OCI-LY3 (cell line): ENCODE measurements at regions not wholly inside any gene's neighbourhood (a gene's known extent, or its start where the extent isn't known, plus 50 kb on each side); places are given as distances from the start of the nearest gene placed in this dataset.
"Not testable (repeated sequence)": the region's sequence is repeated elsewhere in the genome, so short reads cannot be mapped to it uniquely, and the experiment has no call there.

Experiments used
- H2AFZ ChIP-seq: fragments of 200-600, 300-600 bp; shearing (Covaris generic); 2 replicates; pipeline ENCODE4 v1.6.0; 2014; ENCODE audit warnings: antibody characterized with exemption, low read depth, low read length
- H3K27ac ChIP-seq: fragments of 200-600, 300-600 bp; sonication (generic); 2 replicates; pipeline ENCODE4 v1.5.1; 2014; ENCODE audit warnings: mild to moderate bottlenecking, low read length, moderate library complexity, mixed read lengths
- H3K27me3 ChIP-seq: fragments of 200-600, 300-600 bp; sonication (generic); 2 replicates; pipeline ENCODE4 v1.6.1; 2014; ENCODE audit warnings: low read depth, low read length, mixed read lengths
- H3K36me3 ChIP-seq: fragments of 200-600, 300-600 bp; sonication (generic); replicated peaks from 2 replicates; pipeline ENCODE3; 2014; ENCODE audit warnings: low read depth, low read length, mixed read lengths
- H3K4me1 ChIP-seq: fragments of 300-600, 200-600 bp; sonication (generic); 2 replicates; pipeline ENCODE4 v1.6.1; 2014; ENCODE audit warnings: low read length, mixed read lengths
- H3K4me2 ChIP-seq: fragments of 200-600, 300-600 bp; sonication (generic); 2 replicates; pipeline ENCODE4 v1.6.1; 2014; ENCODE audit warnings: low read length, mixed read lengths
- H3K4me3 ChIP-seq: fragments of 300-600, 200-600 bp; sonication (generic); 2 replicates; pipeline ENCODE4 v1.5.1; 2014; ENCODE audit warnings: antibody characterized with exemption, mild to moderate bottlenecking, low read length, moderate library complexity
- H3K79me2 ChIP-seq: fragments of 300-600, 200-600 bp; shearing (Covaris generic); 2 replicates; pipeline ENCODE4 v1.6.1; 2014; ENCODE audit warnings: mild to moderate bottlenecking, low read length, mixed read lengths
- H3K9ac ChIP-seq: fragments of 300-600, 200-600 bp; shearing (Covaris generic); 2 replicates; pipeline ENCODE4 v1.6.0; 2014; ENCODE audit warnings: mild to moderate bottlenecking, low read length, moderate library complexity
- H3K9me3 ChIP-seq: fragments of 200-600, 300-600 bp; shearing (Covaris generic); 2 replicates; pipeline ENCODE4 v1.6.1; 2014; ENCODE audit warnings: low read length, mixed read lengths; ENCODE audit not compliant: insufficient read depth
- H4K20me1 ChIP-seq: fragments of 200-600, 300-600 bp; sonication (generic); 2 replicates; pipeline ENCODE4 v1.6.1; 2016; ENCODE audit warnings: low read length, mixed read lengths; ENCODE audit not compliant: insufficient read depth
- EZH2phosphoT487 ChIP-seq: fragments of 200-600 bp; shearing (Covaris generic); IDR thresholded peaks from 2 replicates; pipeline ENCODE4 v1.6.1; 2018; ENCODE audit warnings: antibody characterized with exemption, mixed run types, low read depth
- TF ChIP-seq, protein P1 (sequence below): fragments of 200-600, 300-600 bp; sonication (generic); IDR thresholded peaks from 2 replicates; pipeline ENCODE4 v1.5.1; 2014; ENCODE audit warnings: antibody characterized with exemption, low read length, low read depth

DNA sequence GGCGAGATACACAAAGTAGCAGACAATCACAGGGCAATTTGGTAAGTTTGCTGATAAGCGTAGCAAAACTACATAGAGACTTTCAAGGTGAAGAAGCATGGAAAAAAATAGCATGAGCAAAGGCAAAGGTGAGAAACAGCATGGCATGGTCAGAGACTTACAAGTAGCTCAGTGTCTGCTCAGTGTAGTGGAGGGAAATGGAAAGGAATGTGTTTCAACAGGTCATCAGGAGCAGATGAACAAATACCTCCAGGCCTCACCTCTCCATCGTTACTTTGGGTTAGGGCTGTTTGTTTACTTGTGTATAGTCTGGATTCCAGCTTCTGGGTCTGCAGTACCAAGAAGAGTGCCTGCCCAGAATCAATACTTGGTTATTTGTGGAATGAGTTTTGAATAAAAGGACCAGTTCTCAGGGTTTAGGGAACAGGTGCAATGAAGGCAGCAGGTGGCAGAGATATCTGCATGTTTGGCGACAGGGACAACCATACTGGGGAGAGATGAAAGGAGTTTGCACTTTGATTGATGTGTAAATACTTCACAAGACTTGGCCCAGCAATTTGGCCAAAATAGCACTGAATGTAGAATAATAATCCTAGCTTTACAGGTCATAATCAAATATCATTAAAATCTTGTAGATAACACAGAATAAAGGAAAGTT is 97.0 kb upstream of the FGGY start:
- H2AFZ ChIP-seq, result no peak overlapping the region
- H3K27me3 ChIP-seq, result no peaks in the 10 kb centered on the region
- no peaks in the 10 kb centered on the region for H3K36me3 ChIP-seq
- H3K79me2 ChIP-seq, result no peaks in the 10 kb centered on the region
- no peak overlapping the region for H3K9ac ChIP-seq
- no peak for TF ChIP-seq EZH2phosphoT487
- TF ChIP-seq, protein P1, sequence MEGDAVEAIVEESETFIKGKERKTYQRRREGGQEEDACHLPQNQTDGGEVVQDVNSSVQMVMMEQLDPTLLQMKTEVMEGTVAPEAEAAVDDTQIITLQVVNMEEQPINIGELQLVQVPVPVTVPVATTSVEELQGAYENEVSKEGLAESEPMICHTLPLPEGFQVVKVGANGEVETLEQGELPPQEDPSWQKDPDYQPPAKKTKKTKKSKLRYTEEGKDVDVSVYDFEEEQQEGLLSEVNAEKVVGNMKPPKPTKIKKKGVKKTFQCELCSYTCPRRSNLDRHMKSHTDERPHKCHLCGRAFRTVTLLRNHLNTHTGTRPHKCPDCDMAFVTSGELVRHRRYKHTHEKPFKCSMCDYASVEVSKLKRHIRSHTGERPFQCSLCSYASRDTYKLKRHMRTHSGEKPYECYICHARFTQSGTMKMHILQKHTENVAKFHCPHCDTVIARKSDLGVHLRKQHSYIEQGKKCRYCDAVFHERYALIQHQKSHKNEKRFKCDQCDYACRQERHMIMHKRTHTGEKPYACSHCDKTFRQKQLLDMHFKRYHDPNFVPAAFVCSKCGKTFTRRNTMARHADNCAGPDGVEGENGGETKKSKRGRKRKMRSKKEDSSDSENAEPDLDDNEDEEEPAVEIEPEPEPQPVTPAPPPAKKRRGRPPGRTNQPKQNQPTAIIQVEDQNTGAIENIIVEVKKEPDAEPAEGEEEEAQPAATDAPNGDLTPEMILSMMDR, result no peak
- no peak overlapping the region for H3K27ac ChIP-seq
- no peak overlapping the region for H3K4me3 ChIP-seq
- H3K4me1 ChIP-seq, result peaks cover 14% of the 10 kb centered on the region
- H3K9me3 ChIP-seq, result no peaks in the 10 kb centered on the region
- H4K20me1 ChIP-seq, result no peaks in the 10 kb centered on the region
- no peak overlapping the region for H3K4me2 ChIP-seq

DNA sequence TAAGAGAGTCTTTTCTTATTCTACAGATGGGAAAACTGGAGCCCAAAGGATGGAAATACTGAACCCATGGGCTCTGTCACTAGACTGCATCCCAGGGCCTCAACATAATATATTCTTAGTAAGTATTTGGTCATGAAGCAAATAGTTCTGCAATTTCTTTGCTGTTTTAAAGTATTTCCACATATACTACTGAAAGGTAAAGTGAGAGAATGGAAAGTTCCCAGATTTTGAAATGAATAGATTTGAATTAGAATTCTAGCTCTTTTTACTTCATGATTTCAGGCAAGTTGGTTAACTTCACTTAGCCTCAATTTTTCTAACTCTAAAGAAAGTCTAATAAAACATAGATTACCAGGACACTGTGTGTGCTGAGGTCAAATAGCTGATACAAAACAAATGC is 95.6 kb upstream of the FGGY start:
- TF ChIP-seq, protein P1, result no peak
- no peak for TF ChIP-seq EZH2phosphoT487
- no peaks in the 10 kb centered on the region for H3K27me3 ChIP-seq
- H3K36me3 ChIP-seq, result no peaks in the 10 kb centered on the region
- no peaks in the 10 kb centered on the region for H4K20me1 ChIP-seq
- no peak overlapping the region for H3K4me2 ChIP-seq
- no peak overlapping the region for H3K27ac ChIP-seq
- H3K79me2 ChIP-seq, result no peaks in the 10 kb centered on the region
- no peaks in the 10 kb centered on the region for H3K9me3 ChIP-seq
- no peak overlapping the region for H3K4me3 ChIP-seq
- H3K4me1 ChIP-seq, result peaks cover 14% of the 10 kb centered on the region
- H3K9ac ChIP-seq, result no peak overlapping the region
- peak overlapping the region; percentile 20; the same call in 1 of the 2 replicates for H2AFZ ChIP-seq

DNA sequence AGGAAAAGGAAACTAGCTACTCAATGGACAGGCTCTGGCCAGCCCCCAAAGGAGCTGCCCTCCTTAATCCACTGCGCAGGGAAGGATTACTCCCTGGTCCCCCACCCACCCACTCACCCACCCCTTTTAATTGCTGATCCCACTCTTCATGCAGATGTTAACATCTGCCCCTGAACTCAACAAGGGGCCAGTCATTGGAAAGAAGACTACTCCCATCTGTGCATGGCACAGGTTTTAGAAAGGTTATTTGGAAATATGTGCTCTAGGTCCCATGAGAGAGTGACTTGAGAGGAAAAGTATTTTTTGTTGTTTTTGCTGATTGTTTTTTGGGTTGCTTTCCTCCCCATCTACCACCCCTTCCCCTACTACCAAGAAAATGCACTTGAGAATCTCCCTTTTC is 94.4 kb upstream of the FGGY start:
- no peaks in the 10 kb centered on the region for H3K27me3 ChIP-seq
- H3K9me3 ChIP-seq, result no peaks in the 10 kb centered on the region
- no peak overlapping the region for H2AFZ ChIP-seq
- no peak overlapping the region for H3K9ac ChIP-seq
- H4K20me1 ChIP-seq, result no peaks in the 10 kb centered on the region
- no peaks in the 10 kb centered on the region for H3K36me3 ChIP-seq
- TF ChIP-seq, protein P1, result no peak
- TF ChIP-seq EZH2phosphoT487, result no peak
- H3K27ac ChIP-seq, result no peak overlapping the region
- no peak overlapping the region for H3K4me3 ChIP-seq
- no peak overlapping the region for H3K4me2 ChIP-seq
- H3K79me2 ChIP-seq, result no peaks in the 10 kb centered on the region
- peaks cover 14% of the 10 kb centered on the region for H3K4me1 ChIP-seq

DNA sequence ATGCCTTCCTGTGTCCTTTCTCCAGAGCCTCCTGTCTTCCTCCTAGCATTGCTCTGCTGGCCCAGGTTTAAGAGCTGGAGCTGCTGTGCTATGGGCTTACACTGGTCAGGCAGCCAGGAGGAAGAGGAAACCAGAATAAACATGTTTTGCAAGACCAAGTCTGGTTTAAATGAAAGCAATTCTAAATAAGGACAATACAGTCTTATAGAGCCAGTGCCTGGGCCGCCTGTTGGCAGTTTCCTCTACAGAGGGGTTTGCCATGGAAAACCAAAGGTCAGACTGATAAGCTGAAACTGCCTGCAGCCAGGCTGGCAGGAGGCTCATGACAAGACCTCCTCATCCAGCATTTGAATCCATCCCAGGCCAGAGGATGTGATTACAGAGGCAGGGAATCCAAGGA is 92.9 kb upstream of the FGGY start:
- no peaks in the 10 kb centered on the region for H4K20me1 ChIP-seq
- TF ChIP-seq, protein P1, result no peak
- TF ChIP-seq EZH2phosphoT487, result no peak
- H3K9ac ChIP-seq, result no peak overlapping the region
- no peak overlapping the region for H2AFZ ChIP-seq
- no peak overlapping the region for H3K4me3 ChIP-seq
- H3K4me1 ChIP-seq, result peaks cover 14% of the 10 kb centered on the region
- H3K36me3 ChIP-seq, result no peaks in the 10 kb centered on the region
- no peaks in the 10 kb centered on the region for H3K27me3 ChIP-seq
- no peaks in the 10 kb centered on the region for H3K79me2 ChIP-seq
- H3K9me3 ChIP-seq, result no peaks in the 10 kb centered on the region
- H3K4me2 ChIP-seq, result no peak overlapping the region
- no peak overlapping the region for H3K27ac ChIP-seq

DNA sequence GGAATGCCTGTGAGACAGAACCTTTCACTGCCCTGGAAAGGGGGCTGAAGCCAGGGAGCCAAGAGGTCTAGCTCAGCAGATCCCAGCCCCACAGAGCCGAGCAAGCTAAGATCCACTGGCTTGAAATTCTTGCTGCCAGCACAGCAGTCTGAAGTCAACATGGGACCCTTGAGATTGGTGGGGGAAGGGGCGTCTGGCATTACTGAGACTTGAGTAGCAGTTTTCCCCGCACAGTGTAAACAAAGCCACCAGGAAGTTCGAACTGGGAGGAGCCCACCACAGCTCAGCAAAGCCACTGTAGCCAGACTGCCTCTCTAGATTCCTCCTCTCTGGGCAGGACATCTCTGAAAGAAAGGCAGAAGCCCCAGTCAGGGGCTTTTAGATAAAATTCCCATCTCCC is 90.3 kb upstream of the FGGY start:
- not testable (repeated sequence) for H3K4me1 ChIP-seq, H3K9ac ChIP-seq, H3K27ac ChIP-seq, H4K20me1 ChIP-seq, H2AFZ ChIP-seq, H3K4me2 ChIP-seq, H3K9me3 ChIP-seq, H3K79me2 ChIP-seq, H3K27me3 ChIP-seq, H3K4me3 ChIP-seq, H3K36me3 ChIP-seq

DNA sequence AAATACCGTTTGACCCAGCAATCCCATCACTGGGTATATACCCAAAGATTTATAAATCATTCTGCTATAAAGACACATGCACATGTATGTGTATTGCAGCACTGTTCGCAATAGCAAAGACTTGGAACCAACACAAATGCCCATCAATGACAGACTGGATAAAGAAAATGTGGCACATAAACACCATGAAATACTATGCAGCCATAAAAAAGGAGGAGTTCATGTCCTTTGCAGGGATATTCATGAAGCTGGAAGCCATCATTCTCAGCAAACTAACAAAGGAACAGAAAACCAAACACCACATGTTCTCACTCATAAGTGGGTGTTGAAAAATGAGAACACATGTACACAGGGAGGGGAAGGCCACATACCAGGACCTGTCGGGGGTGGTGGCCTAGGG is 86.5 kb upstream of the FGGY start:
- H3K9ac ChIP-seq, H3K4me3 ChIP-seq, H3K36me3 ChIP-seq, H3K79me2 ChIP-seq, H2AFZ ChIP-seq, H3K4me1 ChIP-seq, H3K27ac ChIP-seq, H3K27me3 ChIP-seq, H3K9me3 ChIP-seq, H3K4me2 ChIP-seq, H4K20me1 ChIP-seq: not testable (repeated sequence)
